ENCODE measurements at regions not wholly inside any gene's neighbourhood (a gene's known extent, or its start where the extent isn't known, plus 50 kb on each side); places are given as distances from the start of the nearest gene placed in this dataset.

DNA sequence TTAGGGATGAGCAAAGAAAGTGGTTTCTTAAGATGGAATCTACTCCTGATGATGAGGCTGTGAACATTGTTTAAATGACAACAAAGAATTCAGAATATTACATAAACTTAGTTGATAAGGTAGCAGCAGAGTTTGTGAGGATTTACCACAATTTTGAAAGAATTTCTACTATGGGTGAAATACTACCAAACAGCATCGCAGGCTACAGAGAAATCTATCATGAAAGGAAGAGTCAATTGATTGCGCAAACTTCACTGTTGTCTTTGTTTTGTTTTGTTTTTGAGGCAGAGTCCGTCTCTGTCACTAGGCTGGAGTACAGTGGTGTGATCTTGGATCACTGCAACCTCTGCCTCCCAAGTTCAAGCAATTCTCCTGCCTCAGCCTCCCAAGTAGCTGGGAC, 107.4 kb upstream of the SLC6A6 start:
- TF ChIP-seq, protein P1, sequence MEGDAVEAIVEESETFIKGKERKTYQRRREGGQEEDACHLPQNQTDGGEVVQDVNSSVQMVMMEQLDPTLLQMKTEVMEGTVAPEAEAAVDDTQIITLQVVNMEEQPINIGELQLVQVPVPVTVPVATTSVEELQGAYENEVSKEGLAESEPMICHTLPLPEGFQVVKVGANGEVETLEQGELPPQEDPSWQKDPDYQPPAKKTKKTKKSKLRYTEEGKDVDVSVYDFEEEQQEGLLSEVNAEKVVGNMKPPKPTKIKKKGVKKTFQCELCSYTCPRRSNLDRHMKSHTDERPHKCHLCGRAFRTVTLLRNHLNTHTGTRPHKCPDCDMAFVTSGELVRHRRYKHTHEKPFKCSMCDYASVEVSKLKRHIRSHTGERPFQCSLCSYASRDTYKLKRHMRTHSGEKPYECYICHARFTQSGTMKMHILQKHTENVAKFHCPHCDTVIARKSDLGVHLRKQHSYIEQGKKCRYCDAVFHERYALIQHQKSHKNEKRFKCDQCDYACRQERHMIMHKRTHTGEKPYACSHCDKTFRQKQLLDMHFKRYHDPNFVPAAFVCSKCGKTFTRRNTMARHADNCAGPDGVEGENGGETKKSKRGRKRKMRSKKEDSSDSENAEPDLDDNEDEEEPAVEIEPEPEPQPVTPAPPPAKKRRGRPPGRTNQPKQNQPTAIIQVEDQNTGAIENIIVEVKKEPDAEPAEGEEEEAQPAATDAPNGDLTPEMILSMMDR (IDR thresholded peaks at IDR 0.05; ENCODE audit: low read length) = no peak
- no peak for TF ChIP-seq EZH2 (optimal IDR thresholded peaks at IDR 0.05; ENCODE audit: low read depth, low read length)

All from MM.1S (cell line).